SJCRH30 (cell line): ENCODE measurements at regions not wholly inside any gene's neighbourhood (a gene's known extent, or its start where the extent isn't known, plus 50 kb on each side); places are given as distances from the start of the nearest gene placed in this dataset.
A peak's percentile ranks its signal among the peaks of the same experiment; 100 is the strongest.

Experiments used
- DNase-seq, 2 experiments: peaks; one replicate each; pipeline ENCODE4 v3.0.0-alpha.2; 2015 to 2020
- H3K27ac ChIP-seq: fragments of 250-450 bp; sonication (Bioruptor Pico); 2 replicates; pipeline ENCODE4 v1.5.1; 2020; ENCODE audit warnings: mild to moderate bottlenecking, moderate library complexity
- H3K27me3 ChIP-seq: fragments of 250-450 bp; sonication (Bioruptor Pico); 2 replicates; pipeline ENCODE4 v1.5.1; 2020; ENCODE audit warnings: mild to moderate bottlenecking, moderate library complexity
- H3K36me3 ChIP-seq: fragments of 250-450 bp; sonication (Bioruptor Pico); 2 replicates; pipeline ENCODE4 v1.5.1; 2020; ENCODE audit warnings: mild to moderate bottlenecking, moderate library complexity
- H3K4me1 ChIP-seq: fragments of 250-450 bp; sonication (Bioruptor Pico); 2 replicates; pipeline ENCODE4 v1.5.1; 2020; ENCODE audit warnings: mild to moderate bottlenecking, moderate library complexity
- H3K4me3 ChIP-seq: fragments of 250-450 bp; sonication (Bioruptor Pico); 2 replicates; pipeline ENCODE4 v1.5.1; 2020; ENCODE audit warnings: mild to moderate bottlenecking, moderate library complexity
- H3K9me3 ChIP-seq: fragments of 250-450 bp; sonication (Bioruptor Pico); replicated peaks from 2 replicates; pipeline ENCODE4 v1.5.1; 2020; ENCODE audit warnings: mild to moderate bottlenecking, moderate library complexity

DNA sequence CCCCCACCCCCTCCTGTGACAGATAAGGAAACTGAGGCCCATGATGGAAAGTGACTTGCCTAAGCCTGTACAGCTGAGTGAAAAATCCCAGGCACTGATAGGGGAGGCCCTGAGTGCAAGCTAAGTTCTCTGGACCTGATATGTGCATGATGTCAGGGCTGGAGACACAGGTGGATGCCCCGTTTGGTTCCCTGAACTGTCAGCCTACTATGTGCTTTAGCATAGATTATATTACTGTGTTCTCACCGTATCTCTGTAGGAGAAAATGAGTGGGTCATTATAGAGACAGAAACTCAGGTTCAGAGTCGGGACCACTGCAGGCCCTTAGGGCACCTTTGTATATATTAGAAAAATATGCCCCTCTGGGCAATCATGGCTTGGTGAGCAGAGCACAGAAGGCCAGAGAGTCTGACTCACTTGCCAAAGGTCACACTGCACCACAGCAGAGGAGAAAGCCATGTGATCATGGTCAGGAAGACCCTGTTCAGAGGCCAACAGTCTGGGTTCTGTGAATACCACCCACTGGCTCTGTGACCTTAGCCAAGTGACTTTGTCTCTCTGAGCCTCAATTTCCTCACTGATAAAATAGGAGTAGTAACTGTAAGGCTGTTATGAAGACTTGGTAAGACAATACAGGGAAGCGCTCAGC is 145.8 kb upstream of the WNT4 start:
- peaks cover 7% of the 10 kb centered on the region for H3K4me1 ChIP-seq
- 0 out of 2 replicates have a peak, but pooled peaks cover 4% of the 10 kb centered on the region for H3K9me3 ChIP-seq
- H3K27me3 ChIP-seq, result no peaks in the 10 kb centered on the region
- DNase-seq, result no peak
- H3K27ac ChIP-seq, result no peak overlapping the region
- no peaks in the 10 kb centered on the region for H3K36me3 ChIP-seq
- H3K4me3 ChIP-seq, result no peak overlapping the region

- DNase-seq, result peak in 1 of 2 experiments; percentile 36
Observed at GRCh38 chr1:22289307-22289995, 146.6 kb upstream of the WNT4 start.

GRCh38 chr1:22290157-22290556 is 147.3 kb upstream of the WNT4 start:
- Histone ChIP-seq H3K4me1 (peaks cover 7% of the 10 kb centered on the region), H3K4me3 (no peak overlapping the region), H3K27ac (no peak overlapping the region), H3K27me3 (no peaks in the 10 kb centered on the region), H3K9me3 (0 out of 2 replicates have a peak, but pooled peaks cover 4% of the 10 kb centered on the region), H3K36me3 (no peaks in the 10 kb centered on the region)
- DNase-seq, result no peak

More at GRCh38 chr1:22289307-22289995, 146.6 kb upstream of the WNT4 start:
- Histone ChIP-seq H3K4me1 (peaks cover 7% of the 10 kb centered on the region), H3K9me3 (0 out of 2 replicates have a peak, but pooled peaks cover 4% of the 10 kb centered on the region), H3K36me3 (no peaks in the 10 kb centered on the region), H3K27ac (no peak overlapping the region), H3K27me3 (no peaks in the 10 kb centered on the region), H3K4me3 (no peak overlapping the region)

- Histone ChIP-seq H3K4me1 (peaks cover 7% of the 10 kb centered on the region), H3K27ac (no peak overlapping the region), H3K4me3 (no peak overlapping the region), H3K9me3 (0 out of 2 replicates have a peak, but pooled peaks cover 4% of the 10 kb centered on the region), H3K27me3 (no peaks in the 10 kb centered on the region), H3K36me3 (no peaks in the 10 kb centered on the region)
- DNase-seq, result no peak
Observed at GRCh38 chr1:22290611-22291010, 147.7 kb upstream of the WNT4 start.

- Histone ChIP-seq H3K27ac (no peak overlapping the region), H3K9me3 (0 out of 2 replicates have a peak, but pooled peaks cover 4% of the 10 kb centered on the region), H3K4me1 (peaks cover 10% of the 10 kb centered on the region), H3K4me3 (no peak overlapping the region), H3K36me3 (no peaks in the 10 kb centered on the region), H3K27me3 (no peaks in the 10 kb centered on the region)
- no peak for DNase-seq
Observed at GRCh38 chr1:22291057-22291456, 148.2 kb upstream of the WNT4 start.

- no peaks in the 10 kb centered on the region for H3K36me3 ChIP-seq
- no peak overlapping the region for H3K27ac ChIP-seq
- 0 out of 2 replicates have a peak, but pooled peaks cover 4% of the 10 kb centered on the region for H3K9me3 ChIP-seq
- H3K4me3 ChIP-seq, result no peak overlapping the region
- H3K4me1 ChIP-seq, result peaks cover 15% of the 10 kb centered on the region
- DNase-seq, result no peak
- no peaks in the 10 kb centered on the region for H3K27me3 ChIP-seq
Observed at GRCh38 chr1:22291494-22291893, 148.6 kb upstream of the WNT4 start.

GRCh38 chr1:22292011-22292788 is 149.3 kb upstream of the WNT4 start:
- Histone ChIP-seq H3K27ac (no peak overlapping the region), H3K4me3 (no peak overlapping the region), H3K27me3 (no peaks in the 10 kb centered on the region), H3K36me3 (no peaks in the 10 kb centered on the region), H3K4me1 (peaks cover 22% of the 10 kb centered on the region), H3K9me3 (0 out of 2 replicates have a peak, but pooled peaks cover 4% of the 10 kb centered on the region)
- DNase-seq, result no peak

GRCh38 chr1:22295396-22295795 is 152.5 kb upstream of the WNT4 start:
- no peaks in the 10 kb centered on the region for H3K9me3 ChIP-seq
- H3K4me1 ChIP-seq, result peaks cover 20% of the 10 kb centered on the region
- no peaks in the 10 kb centered on the region for H3K36me3 ChIP-seq
- no peak overlapping the region for H3K4me3 ChIP-seq
- no peaks in the 10 kb centered on the region for H3K27me3 ChIP-seq
- no peak for DNase-seq
- H3K27ac ChIP-seq, result no peak overlapping the region

DNA sequence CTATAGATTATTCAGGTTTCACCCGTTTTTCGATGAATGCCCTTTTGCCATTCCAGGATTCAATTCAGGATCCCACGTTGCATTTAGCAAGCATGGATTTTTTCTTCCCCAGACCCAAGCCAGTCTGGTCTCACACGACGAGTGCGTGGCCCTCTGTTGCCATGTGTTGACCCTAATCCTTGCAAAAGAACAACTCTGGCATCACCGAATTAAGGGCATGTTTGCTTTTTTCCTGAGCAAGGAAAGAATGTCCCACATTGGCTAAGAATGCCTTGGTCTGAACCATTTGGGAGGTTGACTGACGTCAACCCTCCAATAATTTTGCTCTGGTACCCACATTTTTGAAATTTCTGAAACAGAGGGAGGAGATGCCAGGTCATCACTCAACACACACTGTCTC is 153.0 kb upstream of the WNT4 start:
- H3K4me1 ChIP-seq, result peaks cover 20% of the 10 kb centered on the region
- no peaks in the 10 kb centered on the region for H3K36me3 ChIP-seq
- no peaks in the 10 kb centered on the region for H3K27me3 ChIP-seq
- DNase-seq, result no peak
- no peak overlapping the region for H3K27ac ChIP-seq
- H3K4me3 ChIP-seq, result no peak overlapping the region
- H3K9me3 ChIP-seq, result no peaks in the 10 kb centered on the region

GRCh38 chr1:22296701-22297591 is 154.0 kb upstream of the WNT4 start:
- H3K9me3 ChIP-seq, result no peaks in the 10 kb centered on the region
- H3K36me3 ChIP-seq, result no peaks in the 10 kb centered on the region
- peak overlapping the region; percentile 24 for H3K4me3 ChIP-seq
- H3K4me1 ChIP-seq, result peaks cover 20% of the 10 kb centered on the region
- H3K27ac ChIP-seq, result peak overlapping the region; percentile 68
- H3K27me3 ChIP-seq, result no peaks in the 10 kb centered on the region
- DNase-seq, result peak; percentile 86 to 94

GRCh38 chr1:22297999-22298398 is 153.7 kb upstream of the ZBTB40 start:
- Histone ChIP-seq H3K4me3 (peak overlapping the region; percentile 24; the same call in 1 of the 2 replicates), H3K9me3 (no peaks in the 10 kb centered on the region), H3K27ac (peak overlapping the region; percentile 68), H3K27me3 (no peaks in the 10 kb centered on the region), H3K36me3 (no peaks in the 10 kb centered on the region), H3K4me1 (peaks cover 20% of the 10 kb centered on the region)
- DNase-seq, result peak in 1 of 2 experiments; percentile 23

GRCh38 chr1:22303816-22304215 is 147.8 kb upstream of the ZBTB40 start:
- Histone ChIP-seq H3K4me3 (no peak overlapping the region), H3K4me1 (no peaks in the 10 kb centered on the region), H3K27me3 (no peaks in the 10 kb centered on the region), H3K9me3 (0 out of 2 replicates have a peak, but pooled peaks cover 4% of the 10 kb centered on the region), H3K27ac (no peak overlapping the region), H3K36me3 (no peaks in the 10 kb centered on the region)
- DNase-seq, result no peak

- H3K9me3 ChIP-seq, result no peaks in the 10 kb centered on the region
- no peak overlapping the region for H3K27ac ChIP-seq
- H3K4me1 ChIP-seq, result no peaks in the 10 kb centered on the region
- DNase-seq, result no peak
- no peaks in the 10 kb centered on the region for H3K36me3 ChIP-seq
- no peaks in the 10 kb centered on the region for H3K27me3 ChIP-seq
- H3K4me3 ChIP-seq, result no peak overlapping the region
Observed at GRCh38 chr1:22309572-22309971, 142.1 kb upstream of the ZBTB40 start.

- Histone ChIP-seq H3K27me3 (no peaks in the 10 kb centered on the region), H3K9me3 (no peaks in the 10 kb centered on the region)
Observed at GRCh38 chr1:22311461-22311860, 140.2 kb upstream of the ZBTB40 start.

More at GRCh38 chr1:22311461-22311860, 140.2 kb upstream of the ZBTB40 start:
- DNase-seq, result no peak
- Histone ChIP-seq H3K36me3 (no peaks in the 10 kb centered on the region), H3K4me1 (no peaks in the 10 kb centered on the region), H3K27ac (no peak overlapping the region), H3K4me3 (no peak overlapping the region)
